GM19238 (cell line): ENCODE measurements at regions not wholly inside any gene's neighbourhood (a gene's known extent, or its start where the extent isn't known, plus 50 kb on each side); places are given as distances from the start of the nearest gene placed in this dataset.

ENCODE experiments used
- DNase-seq: peaks from one replicate; pipeline ENCODE4 v3.0.0; 2011; ENCODE audit warnings: low spot score; ENCODE audit not compliant: insufficient read length

- DNase-seq = no peak
Measured at GRCh38 chr2:150591496-150592285, 104.2 kb upstream of the RND3 start.

GRCh38 chr2:150589681-150590080, 102.2 kb upstream of the RND3 start:
- no peak for DNase-seq

DNA sequence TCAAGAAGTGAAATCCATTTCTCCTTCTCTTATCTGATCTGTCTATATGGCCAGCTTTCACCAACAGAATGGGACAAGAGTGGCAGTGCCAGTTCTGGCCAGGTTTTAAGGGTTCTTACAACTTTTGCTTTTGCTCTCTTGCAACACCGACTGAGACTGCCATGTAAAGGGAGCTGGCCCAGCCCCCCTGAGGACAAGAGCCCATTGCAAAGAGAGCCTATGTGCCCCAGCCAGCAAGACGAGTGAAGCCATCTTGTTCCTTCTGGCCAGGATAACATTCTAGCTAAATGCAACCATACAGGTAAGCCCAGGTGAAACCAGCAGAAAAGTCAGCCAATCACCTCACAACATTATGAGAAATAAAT, 101.0 kb upstream of the RND3 start:
- DNase-seq = no peak

DNA sequence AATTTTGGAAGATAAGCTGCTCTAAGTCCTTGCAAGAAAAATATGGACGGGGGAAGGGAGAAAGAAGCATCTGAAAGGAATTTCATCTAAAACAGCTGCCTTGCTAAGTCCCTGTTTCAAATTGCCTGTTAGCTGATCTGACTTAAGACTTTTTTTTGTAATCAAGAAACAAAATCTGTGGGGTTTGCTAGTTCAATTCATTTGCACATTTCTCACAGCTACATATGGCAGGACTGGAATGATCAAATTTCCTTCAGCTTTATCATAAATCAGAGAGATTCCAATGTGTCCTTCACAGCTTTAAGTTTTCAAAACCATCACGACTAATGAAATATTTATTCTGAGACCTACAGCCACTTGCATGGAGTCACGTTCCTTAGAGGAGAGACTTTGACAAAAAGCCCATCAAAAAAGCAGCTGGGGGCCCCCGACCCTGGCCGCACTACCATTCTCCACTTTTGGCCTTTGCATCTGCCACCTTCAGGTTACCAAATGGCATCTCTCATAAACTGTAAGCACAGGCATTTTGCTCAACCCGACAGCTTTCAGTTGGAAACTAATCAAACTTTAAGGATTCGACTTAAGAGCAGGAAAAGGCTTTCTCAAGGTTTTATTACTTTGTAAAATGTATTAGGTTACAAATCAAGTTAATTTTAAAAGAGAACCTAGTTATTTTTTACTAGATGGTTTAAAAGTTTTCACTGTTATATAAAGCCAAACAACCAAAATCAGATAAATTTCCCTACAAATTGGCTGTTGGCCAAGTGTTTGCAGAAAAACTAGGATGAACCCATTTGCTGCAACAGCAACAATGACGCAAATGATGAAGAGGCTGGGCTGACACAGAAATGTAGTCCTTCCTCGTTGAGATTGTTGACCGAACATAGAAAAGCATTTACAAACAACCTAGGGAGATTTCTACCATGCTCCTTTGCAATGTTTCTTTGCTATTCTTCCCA, 100.4 kb upstream of the RND3 start:
- no peak for DNase-seq

- no peak for DNase-seq
Measured at GRCh38 chr2:150586858-150587257, 99.4 kb upstream of the RND3 start.

DNA sequence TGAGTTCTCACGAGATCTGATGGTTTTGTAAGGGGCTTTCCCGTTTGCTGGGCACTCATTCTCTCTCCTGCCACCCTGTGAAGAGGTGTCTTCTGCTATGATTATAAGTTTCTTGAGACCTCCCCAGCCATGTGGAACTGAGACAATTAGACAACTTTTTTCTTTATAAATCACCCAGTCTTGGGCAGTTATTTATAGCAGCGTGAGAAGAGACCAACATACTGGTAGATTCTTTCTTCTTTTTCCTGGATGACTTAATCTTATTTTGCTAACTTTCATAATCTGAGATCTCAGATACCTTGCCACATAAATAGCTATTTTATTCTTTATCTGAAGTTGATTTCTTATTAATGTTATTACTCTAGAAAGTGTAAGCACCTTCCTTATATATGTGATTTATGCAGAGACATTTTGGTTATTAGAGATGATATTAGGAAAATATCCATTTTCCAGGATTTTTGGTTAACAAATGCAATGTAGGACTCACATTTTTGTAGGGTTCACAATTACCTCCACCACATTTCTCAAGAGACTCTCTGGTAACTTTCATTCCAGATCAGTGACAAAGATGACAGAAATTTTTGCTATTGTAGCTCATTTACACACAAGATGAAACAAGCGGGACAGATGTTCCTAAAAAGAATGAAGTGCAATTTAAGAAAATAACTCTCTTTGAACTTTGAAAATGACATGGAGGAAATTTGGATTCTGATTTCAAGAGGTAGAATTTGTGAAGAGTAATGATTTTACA, 97.9 kb upstream of the RND3 start:
- DNase-seq = no peak

GRCh38 chr2:150584081-150584480, 96.6 kb upstream of the RND3 start:
- no peak for DNase-seq

GRCh38 chr2:150581717-150582472, 94.4 kb upstream of the RND3 start:
- DNase-seq = no peak

- no peak for DNase-seq
Measured at GRCh38 chr2:150578481-150578880, 91.0 kb upstream of the RND3 start.

GRCh38 chr2:150575861-150576260, 88.4 kb upstream of the RND3 start:
- no peak for DNase-seq

DNA sequence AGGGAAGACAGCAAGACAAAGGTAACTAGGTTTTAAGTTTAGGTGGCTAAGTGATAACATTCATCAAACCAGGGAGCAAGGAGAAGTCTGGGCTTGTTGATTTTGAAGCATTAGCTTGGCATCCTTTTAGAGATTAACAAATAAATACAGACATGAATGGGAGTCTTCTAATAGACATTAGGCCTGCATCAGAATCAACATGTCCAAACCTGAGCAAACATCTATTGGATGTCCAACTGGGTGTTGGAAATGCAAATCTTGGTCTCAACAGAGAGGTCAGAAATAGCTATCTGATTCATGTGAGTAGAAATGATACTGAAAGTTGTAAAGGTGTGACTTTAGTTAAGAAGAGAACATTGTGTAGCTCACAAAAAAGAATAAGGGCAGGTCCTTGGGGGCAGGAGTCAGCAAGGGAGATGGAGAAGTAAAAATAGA, 85.5 kb upstream of the RND3 start:
- DNase-seq = peak; percentile 2

GRCh38 chr2:150572194-150572766, 84.8 kb upstream of the RND3 start:
- DNase-seq = no peak

GRCh38 chr2:150571121-150571520, 83.7 kb upstream of the RND3 start:
- no peak for DNase-seq

DNA sequence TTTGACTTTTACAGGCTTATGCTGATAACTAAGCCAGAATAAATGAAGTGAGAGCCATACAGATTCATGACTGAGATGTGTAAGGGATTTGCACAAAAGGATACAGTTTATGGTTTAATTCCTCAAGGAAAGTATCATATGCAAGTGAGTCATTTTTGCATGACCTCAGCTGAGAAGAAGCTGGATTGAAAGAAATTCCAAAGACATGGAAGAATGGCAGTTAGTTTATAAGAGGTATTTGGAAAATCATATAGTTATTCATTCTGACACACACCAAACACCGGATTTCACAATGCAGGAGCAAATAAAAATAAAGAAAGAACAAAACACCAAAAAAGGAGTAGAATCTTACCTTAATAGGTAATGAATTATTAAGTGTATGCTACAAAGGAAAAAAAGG, 83.2 kb upstream of the RND3 start:
- no peak for DNase-seq

GRCh38 chr2:150569761-150570160, 82.3 kb upstream of the RND3 start:
- DNase-seq = no peak

DNA sequence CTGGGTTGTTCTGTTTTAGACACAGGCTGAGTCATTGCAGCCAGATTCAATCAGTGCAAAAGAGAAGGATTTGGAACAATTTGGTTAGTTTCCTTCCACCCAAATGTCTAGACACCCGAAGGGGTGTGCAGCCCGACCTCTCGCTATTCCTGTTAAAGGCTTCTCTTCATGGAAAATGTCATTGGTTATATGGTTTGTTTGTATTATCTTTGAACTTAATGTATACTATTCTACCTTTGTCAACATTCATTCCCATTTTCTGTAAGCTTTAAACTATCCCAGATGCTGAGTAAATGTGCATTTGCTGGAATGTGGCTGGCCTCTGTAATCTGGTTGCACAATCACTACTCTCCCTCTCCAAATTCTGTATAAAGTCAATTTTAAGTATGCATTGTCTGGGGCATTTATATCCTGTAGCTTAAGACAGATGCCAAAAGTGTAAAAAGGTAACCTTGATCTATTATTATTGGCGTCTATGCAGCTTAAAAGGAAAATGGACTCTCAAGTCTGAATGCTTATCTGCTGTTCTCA, 80.4 kb upstream of the RND3 start:
- no peak for DNase-seq

GRCh38 chr2:150566289-150566688, 78.8 kb upstream of the RND3 start:
- DNase-seq = no peak

DNA sequence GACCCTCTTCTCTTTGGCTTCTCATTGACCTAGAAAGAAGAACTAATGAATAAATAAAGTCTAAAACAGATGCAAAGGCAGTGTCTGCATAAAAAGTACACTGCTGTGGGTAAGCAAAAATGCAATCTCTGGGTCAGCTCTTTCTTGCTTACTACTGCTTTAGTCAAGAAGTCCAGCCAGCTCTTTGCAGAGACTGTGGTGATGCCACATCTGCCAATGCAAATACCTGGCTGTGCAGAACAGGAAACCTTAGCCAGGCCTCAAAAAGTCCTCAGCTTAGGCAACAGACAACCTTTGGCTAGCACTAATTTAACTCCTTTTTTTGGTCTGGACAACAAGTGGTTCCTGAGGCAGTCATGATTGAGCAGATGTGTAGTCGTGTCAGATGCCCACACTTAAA, 73.6 kb upstream of the RND3 start:
- DNase-seq = no peak

- DNase-seq = no peak
Measured at GRCh38 chr2:150557020-150557600, 69.6 kb upstream of the RND3 start.
